HuH-7.5 (cell line): ENCODE measurements at regions not wholly inside any gene's neighbourhood (a gene's known extent, or its start where the extent isn't known, plus 50 kb on each side); places are given as distances from the start of the nearest gene placed in this dataset.

ENCODE experiments used
- DNase-seq: peaks from one replicate; pipeline ENCODE4 v3.0.0; 2011; ENCODE audit warnings: low spot score

- no peak for DNase-seq
Measured at GRCh38 chr16:5589812-5590373, 492.3 kb upstream of the EEF2KMT start.

- no peak for DNase-seq
Measured at GRCh38 chr16:5584109-5584508, 486.5 kb upstream of the EEF2KMT start.

GRCh38 chr16:5582529-5582928, 484.9 kb upstream of the EEF2KMT start:
- no peak for DNase-seq

GRCh38 chr16:5581908-5582307, 484.3 kb upstream of the EEF2KMT start:
- DNase-seq = no peak

GRCh38 chr16:5581428-5581827, 483.8 kb upstream of the EEF2KMT start:
- DNase-seq = no peak

- DNase-seq = no peak
Measured at GRCh38 chr16:5580772-5581171, 483.2 kb upstream of the EEF2KMT start.

- DNase-seq = no peak
Measured at GRCh38 chr16:5580296-5580695, 482.7 kb upstream of the EEF2KMT start.

- DNase-seq = no peak
Measured at GRCh38 chr16:5578980-5579379, 481.4 kb upstream of the EEF2KMT start.

GRCh38 chr16:5577463-5577862, 479.9 kb upstream of the EEF2KMT start:
- DNase-seq = no peak

- DNase-seq = no peak
Measured at GRCh38 chr16:5575646-5576245, 478.2 kb upstream of the EEF2KMT start.

- DNase-seq = no peak
Measured at GRCh38 chr16:5575121-5575520, 477.5 kb upstream of the EEF2KMT start.

GRCh38 chr16:5572056-5572455, 474.5 kb upstream of the EEF2KMT start:
- no peak for DNase-seq

GRCh38 chr16:5571446-5571845, 473.9 kb upstream of the EEF2KMT start:
- DNase-seq = no peak

- no peak for DNase-seq
Measured at GRCh38 chr16:5561800-5562199, 464.2 kb upstream of the EEF2KMT start.

GRCh38 chr16:5560084-5560483, 462.5 kb upstream of the EEF2KMT start:
- no peak for DNase-seq

GRCh38 chr16:5557966-5558365, 460.4 kb upstream of the EEF2KMT start:
- no peak for DNase-seq

- no peak for DNase-seq
Measured at GRCh38 chr16:5557448-5557847, 459.9 kb upstream of the EEF2KMT start.

- no peak for DNase-seq
Measured at GRCh38 chr16:5556158-5556810, 458.7 kb upstream of the EEF2KMT start.

GRCh38 chr16:5551909-5552308, 454.3 kb upstream of the EEF2KMT start:
- no peak for DNase-seq

GRCh38 chr16:5549802-5550201, 452.2 kb upstream of the EEF2KMT start:
- DNase-seq = no peak

- DNase-seq = no peak
Measured at GRCh38 chr16:5541356-5541755, 443.8 kb upstream of the EEF2KMT start.

GRCh38 chr16:5537347-5537746, 439.8 kb upstream of the EEF2KMT start:
- DNase-seq = no peak

- DNase-seq = no peak
Measured at GRCh38 chr16:5533321-5533888, 435.8 kb upstream of the EEF2KMT start.
